ENCODE measurements at regions not wholly inside any gene's neighbourhood (a gene's known extent, or its start where the extent isn't known, plus 50 kb on each side); places are given as distances from the start of the nearest gene placed in this dataset.

GRCh38 chr5:89384391-89384790 is 501.4 kb upstream of the MEF2C start:
- Histone ChIP-seq H3K27ac (no peak overlapping the region), H3K36me3 (ENCODE audit: control insufficient read depth, insufficient read depth, low read length) (no peaks in the 10 kb centered on the region), H3K27me3 (ENCODE audit: control insufficient read depth, insufficient read depth, low read length) (no peaks in the 10 kb centered on the region), H2AFZ (no peak overlapping the region), H3K4me2 (ENCODE audit: low read length) (no peak overlapping the region), H3K4me1 (no peaks in the 10 kb centered on the region), H3K9ac (no peak overlapping the region), H3K4me3 (ENCODE audit: low read depth, low read length) (no peak overlapping the region), H3K9me3 (ENCODE audit: control insufficient read depth, low read length) (no peaks in the 10 kb centered on the region), H3K79me2 (no peaks in the 10 kb centered on the region)
- no peak for TF ChIP-seq CTCF (IDR thresholded peaks at IDR 0.05)

GRCh38 chr5:89380635-89381034 is 497.7 kb upstream of the MEF2C start:
- Histone ChIP-seq H3K9me3 (ENCODE audit: control insufficient read depth, low read length) (no peaks in the 10 kb centered on the region), H3K27ac (no peak overlapping the region), H3K4me2 (ENCODE audit: low read length) (no peak overlapping the region), H3K4me1 (no peaks in the 10 kb centered on the region), H3K79me2 (no peaks in the 10 kb centered on the region), H3K4me3 (ENCODE audit: low read depth, low read length) (no peak overlapping the region), H3K9ac (no peak overlapping the region), H2AFZ (no peak overlapping the region), H3K27me3 (ENCODE audit: control insufficient read depth, insufficient read depth, low read length) (no peaks in the 10 kb centered on the region), H3K36me3 (ENCODE audit: control insufficient read depth, insufficient read depth, low read length) (no peaks in the 10 kb centered on the region)
- no peak for TF ChIP-seq CTCF (IDR thresholded peaks at IDR 0.05)

GRCh38 chr5:89377767-89378455 is 494.9 kb upstream of the MEF2C start:
- Histone ChIP-seq H3K36me3 (ENCODE audit: control insufficient read depth, insufficient read depth, low read length) (no peaks in the 10 kb centered on the region), H3K4me3 (ENCODE audit: low read depth, low read length) (no peak overlapping the region)
- TF ChIP-seq CTCF (IDR thresholded peaks at IDR 0.05) = no peak

GRCh38 chr5:89374818-89375521 is 492.0 kb upstream of the MEF2C start:
- no peak overlapping the region for H3K27ac ChIP-seq
- H2AFZ ChIP-seq = no peak overlapping the region
- no peak overlapping the region for H3K4me3 ChIP-seq (ENCODE audit: low read depth, low read length)

More at GRCh38 chr5:89377767-89378455, 494.9 kb upstream of the MEF2C start:
- Histone ChIP-seq H3K79me2 (no peaks in the 10 kb centered on the region), H3K9ac (no peak overlapping the region), H2AFZ (no peak overlapping the region), H3K4me1 (no peaks in the 10 kb centered on the region), H3K4me2 (ENCODE audit: low read length) (no peak overlapping the region), H3K9me3 (ENCODE audit: control insufficient read depth, low read length) (no peaks in the 10 kb centered on the region), H3K27ac (no peak overlapping the region), H3K27me3 (ENCODE audit: control insufficient read depth, insufficient read depth, low read length) (no peaks in the 10 kb centered on the region)

More at GRCh38 chr5:89374818-89375521, 492.0 kb upstream of the MEF2C start:
- H3K9ac ChIP-seq = no peak overlapping the region
- TF ChIP-seq CTCF (IDR thresholded peaks at IDR 0.05) = no peak
- no peaks in the 10 kb centered on the region for H3K9me3 ChIP-seq (ENCODE audit: control insufficient read depth, low read length)
- H3K79me2 ChIP-seq = no peaks in the 10 kb centered on the region
- no peak overlapping the region for H3K4me2 ChIP-seq (ENCODE audit: low read length)
- H3K4me1 ChIP-seq = no peaks in the 10 kb centered on the region
- no peaks in the 10 kb centered on the region for H3K36me3 ChIP-seq (ENCODE audit: control insufficient read depth, insufficient read depth, low read length)
- no peaks in the 10 kb centered on the region for H3K27me3 ChIP-seq (ENCODE audit: control insufficient read depth, insufficient read depth, low read length)

Data from parathyroid adenoma (tissue), 2 donors.